Suprapubic skin (tissue), 3 donors: ENCODE measurements at regions not wholly inside any gene's neighbourhood (a gene's known extent, or its start where the extent isn't known, plus 50 kb on each side); places are given as distances from the start of the nearest gene placed in this dataset.
"Not testable (repeated sequence)": the region's sequence is repeated elsewhere in the genome, so short reads cannot be mapped to it uniquely, and the experiment has no call there.

Source experiments
- CTCF ChIP-seq, 2 donors: fragments of 200-600 bp in 1 of 2; fragments of 450-650 bp in 1 of 2; sonication (generic) in 1 of 2; IDR thresholded peaks; one replicate each; pipeline ENCODE4 v1.5.1; 2016 to 2019; ENCODE audit warnings: antibody characterized with exemption in 2 of 2, mild to moderate bottlenecking in 1 of 2, moderate library complexity in 1 of 2
- EP300 ChIP-seq: sonication (generic); formaldehyde crosslinking; IDR thresholded peaks from one replicate; pipeline ENCODE4 v1.6.1; 2017; ENCODE audit warnings: antibody characterized with exemption
- POLR2A ChIP-seq, 2 donors: fragments of 450-650 bp; IDR thresholded peaks; one replicate each; pipeline ENCODE4 v1.6.1; 2017; ENCODE audit warnings: antibody characterized with exemption in 2 of 2, mild to moderate bottlenecking in 2 of 2, moderate library complexity in 2 of 2

GRCh38 chr2:113328572-113328971 lies 49.9 kb upstream of the PAX8 start:
- not testable (repeated sequence) for TF ChIP-seq CTCF (IDR thresholded peaks at IDR 0.05); EP300; POLR2A (IDR thresholded peaks at IDR 0.05)
